ENCODE measurements at regions not wholly inside any gene's neighbourhood (a gene's known extent, or its start where the extent isn't known, plus 50 kb on each side); places are given as distances from the start of the nearest gene placed in this dataset.

DNA sequence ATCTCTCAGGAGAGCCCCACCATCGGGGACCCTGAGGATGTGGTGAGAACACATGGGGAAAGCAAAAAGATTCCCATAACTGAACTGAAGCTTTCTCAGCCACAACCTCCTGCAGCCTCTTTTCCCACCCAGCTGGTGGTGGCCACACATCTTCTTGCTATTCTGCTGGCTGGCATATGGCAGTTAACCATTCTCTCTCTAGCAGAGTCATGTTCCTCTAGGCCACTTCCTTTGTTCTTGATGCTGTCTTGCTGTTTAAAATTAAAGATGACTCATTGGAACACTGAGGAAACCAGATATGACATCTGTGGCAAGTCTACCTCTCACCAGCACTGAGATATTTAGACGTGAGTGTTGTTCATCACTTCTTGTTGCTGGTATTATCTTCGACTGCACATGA is 180.3 kb upstream of the ROBO2 start:
- TF ChIP-seq, protein P1, sequence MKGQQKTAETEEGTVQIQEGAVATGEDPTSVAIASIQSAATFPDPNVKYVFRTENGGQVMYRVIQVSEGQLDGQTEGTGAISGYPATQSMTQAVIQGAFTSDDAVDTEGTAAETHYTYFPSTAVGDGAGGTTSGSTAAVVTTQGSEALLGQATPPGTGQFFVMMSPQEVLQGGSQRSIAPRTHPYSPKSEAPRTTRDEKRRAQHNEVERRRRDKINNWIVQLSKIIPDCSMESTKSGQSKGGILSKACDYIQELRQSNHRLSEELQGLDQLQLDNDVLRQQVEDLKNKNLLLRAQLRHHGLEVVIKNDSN (IDR thresholded peaks at IDR 0.05): no peak
- TF ChIP-seq RAD21 (IDR thresholded peaks at IDR 0.05; ENCODE audit: low read depth) (no peak), TCF12 (IDR thresholded peaks at IDR 0.05; ENCODE audit: low read depth) (no peak)

DNA sequence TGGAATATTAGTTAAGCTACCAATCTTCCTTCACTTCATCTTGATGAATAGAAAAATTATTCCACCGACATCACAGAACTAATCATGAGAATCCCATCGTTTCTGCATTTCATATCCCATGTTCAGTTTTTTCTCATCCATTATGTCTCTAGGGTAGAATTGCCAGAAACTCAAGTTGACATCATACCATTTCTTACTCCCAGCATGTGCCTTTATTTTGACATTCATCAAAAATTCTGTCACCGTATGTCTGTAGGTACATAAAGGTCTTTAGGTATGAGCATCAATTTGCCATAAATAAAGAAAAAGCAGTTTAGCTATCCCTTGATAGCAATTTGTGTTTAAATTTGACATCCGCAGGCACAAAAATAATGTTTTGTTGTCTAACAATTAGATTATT is 175.5 kb upstream of the ROBO2 start:
- TF ChIP-seq YY1 (IDR thresholded peaks at IDR 0.05; ENCODE audit: low read depth) (no peak), TEAD4 (IDR thresholded peaks at IDR 0.05) (no peak), CEBPB (IDR thresholded peaks at IDR 0.05) (no peak), TAF1 (IDR thresholded peaks at IDR 0.05; ENCODE audit: low read depth) (no peak), RAD21 (IDR thresholded peaks at IDR 0.05; ENCODE audit: low read depth) (no peak), TCF12 (IDR thresholded peaks at IDR 0.05; ENCODE audit: low read depth) (no peak), FOXM1 (IDR thresholded peaks at IDR 0.05; ENCODE audit: borderline replicate concordance, low read depth) (no peak), EP300 (IDR thresholded peaks at IDR 0.05; ENCODE audit: borderline replicate concordance) (no peak), EGR1 (IDR thresholded peaks at IDR 0.05) (no peak), MAX (IDR thresholded peaks at IDR 0.05) (no peak), NFIC (IDR thresholded peaks at IDR 0.05) (no peak), ZBTB7A (IDR thresholded peaks at IDR 0.05; ENCODE audit: low read depth) (no peak), CREB1 (IDR thresholded peaks at IDR 0.05; ENCODE audit: low read depth) (no peak), REST (IDR thresholded peaks at IDR 0.05; ENCODE audit: low read depth) (no peak)
- TF ChIP-seq, protein P1 (IDR thresholded peaks at IDR 0.05): no peak

GRCh38 chr3:76866729-76867408 is 173.0 kb upstream of the ROBO2 start:
- TF ChIP-seq ZBTB7A (IDR thresholded peaks at IDR 0.05; ENCODE audit: low read depth): no peak
- TF ChIP-seq FOXM1 (IDR thresholded peaks at IDR 0.05; ENCODE audit: borderline replicate concordance, low read depth): no peak
- TF ChIP-seq REST (IDR thresholded peaks at IDR 0.05; ENCODE audit: low read depth): no peak
- TF ChIP-seq CEBPB (IDR thresholded peaks at IDR 0.05): no peak

- no peak for TF ChIP-seq CREB1 (IDR thresholded peaks at IDR 0.05; ENCODE audit: low read depth)
- TF ChIP-seq MAX (IDR thresholded peaks at IDR 0.05): no peak
- no peak for TF ChIP-seq NFIC (IDR thresholded peaks at IDR 0.05)
Observed at GRCh38 chr3:76869726-76870384, 170.0 kb upstream of the ROBO2 start.

- no peak for TF ChIP-seq ZBTB7A (IDR thresholded peaks at IDR 0.05; ENCODE audit: low read depth)
- TF ChIP-seq FOXM1 (IDR thresholded peaks at IDR 0.05; ENCODE audit: borderline replicate concordance, low read depth): no peak
- no peak for TF ChIP-seq TAF1 (IDR thresholded peaks at IDR 0.05; ENCODE audit: low read depth)
- no peak for TF ChIP-seq CREB1 (IDR thresholded peaks at IDR 0.05; ENCODE audit: low read depth)
- TF ChIP-seq REST (IDR thresholded peaks at IDR 0.05; ENCODE audit: low read depth): no peak
- TF ChIP-seq YY1 (IDR thresholded peaks at IDR 0.05; ENCODE audit: low read depth): no peak
- TF ChIP-seq TEAD4 (IDR thresholded peaks at IDR 0.05): no peak
- TF ChIP-seq, protein P1 (IDR thresholded peaks at IDR 0.05): no peak
- no peak for TF ChIP-seq CEBPB (IDR thresholded peaks at IDR 0.05)
Observed at GRCh38 chr3:76871655-76872054, 168.2 kb upstream of the ROBO2 start.
